IMR-90 (cell line): ENCODE measurements at regions not wholly inside any gene's neighbourhood (a gene's known extent, or its start where the extent isn't known, plus 50 kb on each side); places are given as distances from the start of the nearest gene placed in this dataset.

Experiments
- ATAC-seq: fragments of 200-7000 bp; cut with Tn5 transposase; 2 replicates; pipeline ENCODE4 v1.9.1; 2020; ENCODE audit warnings: low read depth, mild to moderate bottlenecking, moderate library complexity
- BruUV-seq: library from RNA; stranded (reverse); fragments of 400-500 nt; replicated peaks from 2 replicates; lab custom pipeline; 2021; lab: Mats Ljungman, UMichigan
- CTCF ChIA-PET: fragments of 300-600 bp; formaldehyde crosslinking; extraction: SDS; loops from one replicate; lab custom pipeline; 2021; ENCODE audit warnings: antibody characterized with exemption; lab: Yijun Ruan, JAX
- POLR2A ChIA-PET: fragments of 300-600 bp; sonication (Branson Sonifier 250); formaldehyde crosslinking; loops from one replicate; lab custom pipeline; 2022; ENCODE audit warnings: antibody characterized with exemption; ENCODE audit not compliant: unreplicated experiment; lab: Charles Lee
- DNase-seq: peaks from one replicate; pipeline ENCODE4 v3.0.0; 2013
- H2AFZ ChIP-seq: replicated peaks from 2 replicates; pipeline ENCODE3; 2013; ENCODE audit warnings: low read length, mild to moderate bottlenecking; ENCODE audit not compliant: poor library complexity
- H2AK5ac ChIP-seq: 2 replicates; pipeline ENCODE4 v1.6.1; 2013; ENCODE audit warnings: low read depth, low read length, inconsistent platforms
- H2AK9ac ChIP-seq: replicated peaks from 2 replicates; pipeline ENCODE3; 2013; ENCODE audit warnings: mild to moderate bottlenecking, low read depth, low read length, moderate library complexity; ENCODE audit not compliant: poor library complexity
- H2BK120ac ChIP-seq: 2 replicates; pipeline ENCODE4 v1.6.1; 2013; ENCODE audit warnings: low read depth, low read length, inconsistent platforms
- H2BK15ac ChIP-seq: 3 replicates; pipeline ENCODE4 v1.6.1; 2013; ENCODE audit warnings: low read depth, low read length, inconsistent platforms
- H2BK20ac ChIP-seq: 2 replicates; pipeline ENCODE4 v1.6.1; 2013; ENCODE audit warnings: low read depth, mild to moderate bottlenecking, inconsistent platforms, low read length, moderate library complexity
- H2BK5ac ChIP-seq: 2 replicates; pipeline ENCODE4 v1.6.1; 2013; ENCODE audit warnings: mild to moderate bottlenecking, low read depth, low read length, inconsistent platforms; ENCODE audit not compliant: poor library complexity, severe bottlenecking
- H3K14ac ChIP-seq: replicated peaks from 2 replicates; pipeline ENCODE4 v1.6.1; 2013; ENCODE audit warnings: low read depth, low read length, inconsistent platforms
- H3K18ac ChIP-seq: 2 replicates; pipeline ENCODE4 v1.6.1; 2013; ENCODE audit warnings: low read depth, low read length, control low read depth
- H3K23ac ChIP-seq: 2 replicates; pipeline ENCODE4 v1.6.1; 2013; ENCODE audit warnings: low read depth, low read length, inconsistent platforms
- H3K27ac ChIP-seq: 2 replicates; pipeline ENCODE4 v1.5.1; 2013; ENCODE audit warnings: mild to moderate bottlenecking, control low read depth, low read length; ENCODE audit not compliant: insufficient read depth
- H3K27me3 ChIP-seq: 2 replicates; pipeline ENCODE4 v1.6.1; 2013; ENCODE audit warnings: low read length; ENCODE audit not compliant: control insufficient read depth, insufficient read depth
- H3K36me3 ChIP-seq: 2 replicates; pipeline ENCODE4 v1.6.1; 2013; ENCODE audit warnings: low read length, mixed read lengths; ENCODE audit not compliant: control insufficient read depth, insufficient read depth
- H3K4ac ChIP-seq: 2 replicates; pipeline ENCODE4 v1.6.1; 2013; ENCODE audit warnings: low read depth, low read length, inconsistent platforms
- H3K4me1 ChIP-seq: 2 replicates; pipeline ENCODE4 v1.6.1; 2013; ENCODE audit warnings: low read length, mixed read lengths; ENCODE audit not compliant: control insufficient read depth, insufficient read depth
- H3K4me2 ChIP-seq: 2 replicates; pipeline ENCODE4 v1.6.1; 2013; ENCODE audit warnings: low read depth, mild to moderate bottlenecking, control low read depth, low read length, moderate library complexity
- H3K4me3 ChIP-seq: 2 replicates; pipeline ENCODE4 v1.5.1; 2013; ENCODE audit warnings: low read depth, mild to moderate bottlenecking, control low read depth, low read length, moderate library complexity; ENCODE audit not compliant: insufficient read depth
- H3K56ac ChIP-seq: 2 replicates; pipeline ENCODE4 v1.6.1; 2013; ENCODE audit warnings: low read length, inconsistent platforms; ENCODE audit not compliant: insufficient read depth; ENCODE audit errors: extremely low read depth
- H3K79me1 ChIP-seq, 2 experiments: 2 replicates each; pipeline ENCODE4 v1.6.1; 2013; ENCODE audit warnings: low read length in 2 of 2, inconsistent platforms in 1 of 2, low read depth in 1 of 2
- H3K9ac ChIP-seq: 2 replicates; pipeline ENCODE4 v1.6.1; 2013; ENCODE audit warnings: low read depth, low read length, control low read depth
- H3K9me1 ChIP-seq: 2 replicates; pipeline ENCODE4 v1.6.1; 2013; ENCODE audit warnings: low read length, inconsistent platforms; ENCODE audit not compliant: insufficient read depth
- H3K9me3 ChIP-seq: 2 replicates; pipeline ENCODE4 v1.6.1; 2013; ENCODE audit warnings: low read length; ENCODE audit not compliant: control insufficient read depth, insufficient read depth
- H4K20me1 ChIP-seq: 2 replicates; pipeline ENCODE4 v1.6.1; 2013; ENCODE audit warnings: low read length, inconsistent platforms; ENCODE audit not compliant: insufficient read depth
- H4K5ac ChIP-seq: 2 replicates; pipeline ENCODE4 v1.6.1; 2013; ENCODE audit warnings: mild to moderate bottlenecking, low read depth, low read length, control low read depth
- H4K8ac ChIP-seq, 2 experiments: 2 replicates each; pipeline ENCODE4 v1.6.1; 2013; ENCODE audit warnings: low read depth in 2 of 2, low read length in 2 of 2, control low read depth in 1 of 2, inconsistent platforms in 1 of 2
- H4K91ac ChIP-seq: 2 replicates; pipeline ENCODE4 v1.6.1; 2013; ENCODE audit warnings: low read depth, low read length, inconsistent platforms; ENCODE audit not compliant: insufficient read depth
- FOS ChIP-seq: fragments of 150-350 bp; IDR thresholded peaks from 2 replicates; pipeline ENCODE4 v1.6.1; 2016; ENCODE audit warnings: low read depth, low read length
- MXI1 ChIP-seq: IDR thresholded peaks from 2 replicates; pipeline ENCODE4 v1.6.1; 2012; ENCODE audit warnings: low read depth, mild to moderate bottlenecking, low read length, moderate library complexity, borderline replicate concordance
- WGBS, 2 experiments: methylation state at CpG; one replicate each; pipeline versions ENCODE4 v1.1.5 to v1.1.7; 2013; ENCODE audit warnings: missing lambda C conversion rate in 2 of 2; ENCODE audit not compliant: insufficient read length in 1 of 2; ENCODE audit errors: extremely low coverage in 2 of 2; 5-methylcytosine and 5-hydroxymethylcytosine counted together
- dilution Hi-C: fragments of 300-500 bp; cut with HindIII; formaldehyde crosslinking; loops from one replicate; pipeline ENCODE4 v1.14.3; 2018; ENCODE audit warnings: low sequenced_read_pairs; ENCODE audit not compliant: unreplicated experiment
- in situ Hi-C: fragments of 300-500 bp; cut with MboI; formaldehyde crosslinking; loops from 3 replicates; pipeline ENCODE4 v1.14.3; 2019; ENCODE audit warnings: low sequenced_read_pairs, inconsistent platforms, mixed read lengths
- intact Hi-C: fragments of 100-400 bp; cut with micrococcal nuclease; formaldehyde crosslinking; loops from 2 replicates; pipeline ENCODE4 v1.10.0; 2022

DNA sequence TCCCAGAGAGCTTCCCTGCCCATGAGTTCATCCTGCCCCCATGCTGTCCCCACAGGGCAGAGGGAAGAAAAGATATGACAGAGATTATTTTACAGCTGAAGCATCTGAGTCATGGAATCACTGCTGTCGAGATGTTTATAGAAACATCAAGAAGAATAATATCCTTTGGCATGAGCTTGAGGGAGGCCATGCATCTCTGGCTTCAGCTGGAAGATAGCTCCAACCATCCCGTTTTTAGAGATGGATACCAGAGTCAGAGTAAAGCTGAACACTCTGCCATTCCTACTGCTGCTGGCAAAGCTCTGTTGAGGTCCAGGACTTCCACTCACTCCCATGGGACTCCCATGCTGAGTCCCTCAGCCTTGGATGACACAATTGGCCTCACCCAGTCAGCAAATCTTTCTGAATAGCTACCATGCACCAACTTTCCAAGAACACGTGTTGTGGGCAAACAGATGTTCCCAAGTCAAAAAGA lies 167.8 kb downstream of the TTC32 start:
- peak overlapping the region; percentile 90 for H2AK5ac ChIP-seq
- no peak overlapping the region for H3K4me3 ChIP-seq
- H3K9me3 ChIP-seq = no peaks in the 10 kb centered on the region
- H3K4me2 ChIP-seq = 0 out of 2 replicates have a peak overlapping the region, but pooled peaks have one; percentile 13
- H3K4ac ChIP-seq = peak overlapping the region; percentile 93
- ATAC-seq = peak; percentile 72
- in situ Hi-C loops = no loop called here
- H3K4me1 ChIP-seq = peaks cover 29% of the 10 kb centered on the region
- BruUV-seq = no TSS peak
- no peaks in the 10 kb centered on the region for H4K20me1 ChIP-seq
- TF ChIP-seq FOS = peak; percentile 68
- no peak for TF ChIP-seq MXI1
- H2BK5ac ChIP-seq = peak overlapping the region; percentile 80
- intact Hi-C loops = no loop called here
- H4K5ac ChIP-seq = 0 out of 2 replicates have a peak overlapping the region, but pooled peaks have one; percentile 54
- H3K23ac ChIP-seq = peak overlapping the region; percentile 77
- peak; percentile 87 for DNase-seq
- no peaks in the 10 kb centered on the region for H3K27me3 ChIP-seq
- no peaks in the 10 kb centered on the region for H3K79me1 ChIP-seq
- dilution Hi-C loops = no loop called here
- peak overlapping the region; percentile 5 to 86; a peak in 3 of 4 replicates for H4K8ac ChIP-seq
- peak overlapping the region; percentile 96 for H2BK120ac ChIP-seq
- peak overlapping the region; percentile 64; the same call in 1 of the 2 replicates for H3K18ac ChIP-seq
- H2AK9ac ChIP-seq = peak overlapping the region; percentile 90
- H3K9me1 ChIP-seq = peaks cover 21% of the 10 kb centered on the region
- peak overlapping the region; percentile 72 for H3K27ac ChIP-seq
- CTCF ChIA-PET = interaction anchor here (1.1 to 1.2 kb wide), 2 partner anchors 14 to 27 kb away, joined by 3 to 4 read pairs; no protein-coding TSS in a partner anchor
- no CpG with 5 or more reads among the region's 3 CpGs for WGBS, 2 experiments
- H4K91ac ChIP-seq = peak overlapping the region; percentile 87
- POLR2A ChIA-PET = interaction anchor here (0.6 kb wide), 1 partner anchor 81 kb away, joined by 3 read pairs; no protein-coding TSS in a partner anchor
- H3K14ac ChIP-seq = peak overlapping the region; percentile 89
- H2BK15ac ChIP-seq = peak overlapping the region; percentile 93; the same call in 2 of the 3 replicates
- peak overlapping the region; percentile 70 for H2AFZ ChIP-seq
- H3K36me3 ChIP-seq = no peaks in the 10 kb centered on the region
- H3K56ac ChIP-seq = peak overlapping the region; percentile 58; the same call in 1 of the 2 replicates
- H2BK20ac ChIP-seq = peak overlapping the region; percentile 95
- H3K9ac ChIP-seq = no peak overlapping the region
